H1 (cell line): ENCODE measurements at regions not wholly inside any gene's neighbourhood (a gene's known extent, or its start where the extent isn't known, plus 50 kb on each side); places are given as distances from the start of the nearest gene placed in this dataset.

ENCODE experiments used
- CBX8 ChIP-seq: fragments of 300-800, 300-1000 bp; sonication (generic); IDR thresholded peaks from 2 replicates; pipeline ENCODE4 v1.7.1; 2016; ENCODE audit warnings: low read depth, low read length, borderline replicate concordance
- CREB1 ChIP-seq: IDR thresholded peaks from 2 replicates; pipeline ENCODE4 v1.6.1; 2012; ENCODE audit warnings: inconsistent platforms
- YY1 ChIP-seq: IDR thresholded peaks from 2 replicates; pipeline ENCODE4 v1.6.1; 2011; ENCODE audit warnings: low read depth, mild to moderate bottlenecking, low read length

- TF ChIP-seq YY1: no peak
- TF ChIP-seq CBX8: no peak
- TF ChIP-seq CREB1: no peak
Measured at GRCh38 chrX:40323977-40324376, 226.2 kb upstream of the BCOR start (continued).
